ENCODE measurements at regions not wholly inside any gene's neighbourhood (a gene's known extent, or its start where the extent isn't known, plus 50 kb on each side); places are given as distances from the start of the nearest gene placed in this dataset.
"Not testable (repeated sequence)": the region's sequence is repeated elsewhere in the genome, so short reads cannot be mapped to it uniquely, and the experiment has no call there.

GRCh38 chr4:27428661-27429060, 568.0 kb downstream of the STIM2 start:
- Histone ChIP-seq H3K27me3 (ENCODE audit: insufficient read depth, poor library complexity, severe bottlenecking) (no peaks in the 10 kb centered on the region), H3K4me3 (replicated peaks; ENCODE audit: insufficient read depth, low read length) (no peak overlapping the region), H3K27ac (replicated peaks) (no peak overlapping the region)
- DNase-seq (ENCODE audit: low read depth in 1 of 2, low spot score in 1 of 2) = no peak
- TF ChIP-seq, protein P1, sequence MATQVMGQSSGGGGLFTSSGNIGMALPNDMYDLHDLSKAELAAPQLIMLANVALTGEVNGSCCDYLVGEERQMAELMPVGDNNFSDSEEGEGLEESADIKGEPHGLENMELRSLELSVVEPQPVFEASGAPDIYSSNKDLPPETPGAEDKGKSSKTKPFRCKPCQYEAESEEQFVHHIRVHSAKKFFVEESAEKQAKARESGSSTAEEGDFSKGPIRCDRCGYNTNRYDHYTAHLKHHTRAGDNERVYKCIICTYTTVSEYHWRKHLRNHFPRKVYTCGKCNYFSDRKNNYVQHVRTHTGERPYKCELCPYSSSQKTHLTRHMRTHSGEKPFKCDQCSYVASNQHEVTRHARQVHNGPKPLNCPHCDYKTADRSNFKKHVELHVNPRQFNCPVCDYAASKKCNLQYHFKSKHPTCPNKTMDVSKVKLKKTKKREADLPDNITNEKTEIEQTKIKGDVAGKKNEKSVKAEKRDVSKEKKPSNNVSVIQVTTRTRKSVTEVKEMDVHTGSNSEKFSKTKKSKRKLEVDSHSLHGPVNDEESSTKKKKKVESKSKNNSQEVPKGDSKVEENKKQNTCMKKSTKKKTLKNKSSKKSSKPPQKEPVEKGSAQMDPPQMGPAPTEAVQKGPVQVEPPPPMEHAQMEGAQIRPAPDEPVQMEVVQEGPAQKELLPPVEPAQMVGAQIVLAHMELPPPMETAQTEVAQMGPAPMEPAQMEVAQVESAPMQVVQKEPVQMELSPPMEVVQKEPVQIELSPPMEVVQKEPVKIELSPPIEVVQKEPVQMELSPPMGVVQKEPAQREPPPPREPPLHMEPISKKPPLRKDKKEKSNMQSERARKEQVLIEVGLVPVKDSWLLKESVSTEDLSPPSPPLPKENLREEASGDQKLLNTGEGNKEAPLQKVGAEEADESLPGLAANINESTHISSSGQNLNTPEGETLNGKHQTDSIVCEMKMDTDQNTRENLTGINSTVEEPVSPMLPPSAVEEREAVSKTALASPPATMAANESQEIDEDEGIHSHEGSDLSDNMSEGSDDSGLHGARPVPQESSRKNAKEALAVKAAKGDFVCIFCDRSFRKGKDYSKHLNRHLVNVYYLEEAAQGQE (IDR thresholded peaks at IDR 0.05; ENCODE audit: insufficient replicate concordance, low read depth) = no peak
- TF ChIP-seq SPI1 (IDR thresholded peaks at IDR 0.05; ENCODE audit: borderline replicate concordance, low read depth) = no peak

- no peak for DNase-seq (ENCODE audit: low read depth in 1 of 2, low spot score in 1 of 2)
- TF ChIP-seq POLR2AphosphoS5 (IDR thresholded peaks at IDR 0.05; ENCODE audit: low read depth) (no peak), GABPA (IDR thresholded peaks at IDR 0.05; ENCODE audit: low read depth) (no peak)
- TF ChIP-seq, protein P1 (IDR thresholded peaks at IDR 0.05; ENCODE audit: insufficient replicate concordance, low read depth) = no peak
- Histone ChIP-seq H3K4me3 (replicated peaks; ENCODE audit: insufficient read depth, low read length) (no peak overlapping the region), H3K27ac (replicated peaks) (no peak overlapping the region), H3K27me3 (ENCODE audit: insufficient read depth, poor library complexity, severe bottlenecking) (no peaks in the 10 kb centered on the region)
Measured at GRCh38 chr4:27429364-27429871, 568.8 kb downstream of the STIM2 start.

- Histone ChIP-seq H3K27me3 (ENCODE audit: insufficient read depth, poor library complexity, severe bottlenecking) (no peaks in the 10 kb centered on the region), H3K4me3 (replicated peaks; ENCODE audit: insufficient read depth, low read length) (no peak overlapping the region), H3K27ac (replicated peaks) (no peak overlapping the region)
- no peak for DNase-seq (ENCODE audit: low read depth in 1 of 2, low spot score in 1 of 2)
- TF ChIP-seq GABPA (IDR thresholded peaks at IDR 0.05; ENCODE audit: low read depth) = no peak
- no peak for TF ChIP-seq CTCF (IDR thresholded peaks at IDR 0.05; ENCODE audit: insufficient read depth, low read length)
- TF ChIP-seq, protein P1 (IDR thresholded peaks at IDR 0.05; ENCODE audit: insufficient replicate concordance, low read depth) = no peak
- no peak for TF ChIP-seq SPI1 (IDR thresholded peaks at IDR 0.05; ENCODE audit: borderline replicate concordance, low read depth)
- no peak for TF ChIP-seq POLR2AphosphoS5 (IDR thresholded peaks at IDR 0.05; ENCODE audit: low read depth)
Measured at GRCh38 chr4:27442146-27442545, 581.5 kb downstream of the STIM2 start.

DNA sequence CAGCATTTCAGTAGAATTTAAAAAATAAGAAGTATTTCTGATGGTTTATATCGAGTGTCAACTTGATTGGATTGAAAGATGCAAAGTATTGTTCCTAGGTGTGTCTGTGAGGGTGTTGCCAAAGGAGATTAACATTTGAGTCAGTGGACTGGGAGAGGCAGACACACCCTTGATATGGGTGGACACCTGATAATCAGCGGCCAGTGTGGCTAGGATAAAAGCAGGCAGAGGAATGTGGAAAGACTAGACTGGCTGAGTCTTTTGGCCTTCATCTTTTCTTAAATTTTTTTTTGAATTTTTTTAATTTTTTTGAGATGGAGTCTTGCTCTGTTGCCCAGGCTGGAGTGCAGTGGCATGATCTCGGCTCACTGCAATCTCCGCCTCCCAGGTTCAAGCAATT, 582.0 kb downstream of the STIM2 start:
- not testable (repeated sequence) for H3K4me3 ChIP-seq (replicated peaks; ENCODE audit: insufficient read depth, low read length); DNase-seq (ENCODE audit: low read depth in 1 of 2, low spot score in 1 of 2); H3K27me3 ChIP-seq (ENCODE audit: insufficient read depth, poor library complexity, severe bottlenecking); H3K27ac ChIP-seq (replicated peaks)

DNA sequence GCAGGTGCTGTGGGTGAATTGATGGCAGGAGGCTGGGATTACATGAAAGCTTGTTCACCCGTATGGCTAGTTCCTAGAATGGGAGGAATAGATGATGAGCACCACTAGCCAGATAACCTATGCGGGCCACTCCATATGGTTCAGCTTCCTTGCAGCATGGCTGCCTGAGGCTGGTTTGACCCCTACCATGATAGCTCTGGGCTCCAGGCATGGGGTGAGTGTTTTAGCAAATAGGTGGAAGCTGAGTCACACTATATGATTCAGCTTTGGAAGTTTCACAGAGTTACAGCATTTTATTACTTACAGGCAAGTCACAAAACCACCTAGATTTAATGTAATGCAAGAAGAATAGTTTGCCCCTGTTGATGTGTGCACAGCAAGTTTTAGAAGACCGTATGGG, 603.2 kb downstream of the STIM2 start:
- no peak overlapping the region for H3K27ac ChIP-seq (replicated peaks)
- H3K4me3 ChIP-seq (replicated peaks; ENCODE audit: insufficient read depth, low read length) = no peak overlapping the region
- TF ChIP-seq SPI1 (IDR thresholded peaks at IDR 0.05; ENCODE audit: borderline replicate concordance, low read depth) (no peak), GABPA (IDR thresholded peaks at IDR 0.05; ENCODE audit: low read depth) (no peak), POLR2AphosphoS5 (IDR thresholded peaks at IDR 0.05; ENCODE audit: low read depth) (no peak), CTCF (IDR thresholded peaks at IDR 0.05; ENCODE audit: insufficient read depth, low read length) (no peak)
- TF ChIP-seq, protein P1 (IDR thresholded peaks at IDR 0.05; ENCODE audit: insufficient replicate concordance, low read depth) = no peak
- no peaks in the 10 kb centered on the region for H3K27me3 ChIP-seq (ENCODE audit: insufficient read depth, poor library complexity, severe bottlenecking)
- no peak for DNase-seq (ENCODE audit: low read depth in 1 of 2, low spot score in 1 of 2)

Measured in HL-60 (cell line).